Jurkat, Clone E6-1 (cell line): ENCODE measurements at regions not wholly inside any gene's neighbourhood (a gene's known extent, or its start where the extent isn't known, plus 50 kb on each side); places are given as distances from the start of the nearest gene placed in this dataset.

Experiments
- DNase-seq: peaks from one replicate; pipeline ENCODE4 v3.0.0-alpha.2; 2011; ENCODE audit warnings: low read depth, low spot score
- H3K4me3 ChIP-seq: 2 replicates; pipeline ENCODE4 v1.5.1; 2011; ENCODE audit warnings: mild to moderate bottlenecking, low read length, control low read depth, moderate library complexity

DNA sequence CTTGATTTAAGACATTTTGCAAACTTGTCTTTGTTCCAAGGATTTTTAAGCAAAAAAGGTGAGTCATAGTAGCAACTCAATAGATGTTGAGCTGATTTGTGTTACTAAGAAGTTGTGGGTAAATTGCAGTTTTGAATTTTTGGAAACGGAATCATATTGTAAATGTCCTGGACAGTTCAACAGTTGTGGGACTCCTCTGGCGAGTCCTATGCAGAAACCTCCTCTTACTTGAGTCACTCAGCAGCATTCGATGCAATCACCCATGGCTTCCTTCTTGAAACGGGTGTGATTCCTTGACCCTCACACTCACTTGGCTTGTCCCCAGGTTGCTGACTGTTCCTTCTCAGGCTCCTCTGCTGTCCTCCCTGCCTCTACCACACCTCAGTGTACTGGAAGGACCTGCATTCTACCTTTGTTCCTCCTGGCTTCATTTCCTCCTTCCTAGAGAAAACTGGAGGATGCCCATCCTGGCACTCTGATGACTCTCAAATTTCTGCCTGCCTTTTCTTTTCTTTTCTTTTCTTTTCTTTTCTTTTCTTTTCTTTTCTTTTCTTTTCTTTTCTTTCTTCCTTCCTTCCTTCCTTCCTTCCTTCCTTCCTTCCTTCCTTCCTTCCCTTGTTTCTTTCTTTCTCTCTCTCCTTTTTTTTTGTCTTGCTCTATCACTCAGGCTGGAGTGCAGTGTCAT, 52.8 kb upstream of the DGKG start:
- DNase-seq = no peak
- H3K4me3 ChIP-seq = no peak overlapping the region

DNA sequence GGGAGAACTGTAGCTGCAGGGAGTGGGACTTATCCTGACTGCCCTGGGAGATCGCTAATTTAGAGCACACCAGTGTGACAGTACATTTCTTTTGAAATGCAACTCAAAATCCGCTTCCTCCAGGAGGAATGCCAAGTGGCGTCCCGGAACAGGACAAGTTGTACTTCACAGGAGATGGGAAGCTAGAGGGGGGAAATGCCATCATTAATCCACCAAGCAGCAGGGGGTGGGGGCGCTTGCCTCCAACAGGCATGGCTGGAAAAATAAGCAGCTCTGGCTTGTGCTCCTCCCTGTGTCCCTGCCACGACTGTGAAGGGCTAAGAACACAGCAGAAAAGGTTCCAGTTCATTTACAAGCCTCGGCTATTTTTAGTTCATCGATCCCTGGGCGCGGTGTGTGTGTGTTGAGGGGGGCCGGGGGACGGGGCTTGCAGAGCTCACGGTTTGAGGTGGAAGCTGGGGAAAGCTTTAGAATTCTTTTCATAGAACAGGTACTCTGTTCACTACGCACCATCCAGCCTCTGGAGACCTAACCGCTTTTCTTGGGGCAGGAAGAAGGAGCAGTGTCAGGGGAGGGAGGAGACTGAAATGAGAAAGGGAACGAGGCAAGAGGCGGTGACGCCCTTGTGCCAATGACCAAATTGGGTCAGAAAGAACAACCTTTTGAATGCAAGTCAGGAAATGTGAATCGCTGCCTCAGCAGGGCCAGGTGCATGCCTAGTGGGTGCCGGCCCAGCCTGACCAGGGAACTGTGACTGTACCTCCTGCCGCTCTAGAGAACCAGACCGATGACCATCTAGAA, 51.8 kb upstream of the DGKG start:
- H3K4me3 ChIP-seq = no peak overlapping the region; the same call in 1 of the 2 replicates
- DNase-seq = no peak

DNA sequence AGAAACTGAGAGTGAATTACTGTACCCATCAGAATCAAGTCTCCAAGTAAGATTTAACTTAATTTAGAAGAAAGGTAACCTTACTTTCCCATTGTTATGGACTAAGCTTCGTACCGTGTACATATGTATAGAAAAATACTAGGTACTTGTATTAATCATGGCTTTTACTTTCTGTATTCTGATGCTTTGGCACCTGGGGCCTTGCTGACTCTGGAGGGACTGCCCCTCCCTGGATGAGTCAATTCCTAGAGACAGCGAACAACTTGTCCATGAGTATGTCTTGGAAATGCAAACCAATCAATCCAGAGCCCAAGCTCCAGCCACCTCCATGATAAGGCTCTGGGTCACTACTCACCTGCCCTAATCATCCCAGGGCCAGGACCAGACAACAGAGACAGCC, 50.0 kb upstream of the DGKG start:
- H3K4me3 ChIP-seq = no peak overlapping the region
- DNase-seq = no peak
